ENCODE measurements at regions not wholly inside any gene's neighbourhood (a gene's known extent, or its start where the extent isn't known, plus 50 kb on each side); places are given as distances from the start of the nearest gene placed in this dataset.

GRCh38 chr10:6738112-6738768, 158.2 kb upstream of the PRKCQ start:
- TF ChIP-seq, protein P1, sequence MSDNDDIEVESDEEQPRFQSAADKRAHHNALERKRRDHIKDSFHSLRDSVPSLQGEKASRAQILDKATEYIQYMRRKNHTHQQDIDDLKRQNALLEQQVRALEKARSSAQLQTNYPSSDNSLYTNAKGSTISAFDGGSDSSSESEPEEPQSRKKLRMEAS (IDR thresholded peaks at IDR 0.05) = 0 out of 2 replicates have a peak, but pooled peaks have one; percentile 20
- TF ChIP-seq, protein P2, sequence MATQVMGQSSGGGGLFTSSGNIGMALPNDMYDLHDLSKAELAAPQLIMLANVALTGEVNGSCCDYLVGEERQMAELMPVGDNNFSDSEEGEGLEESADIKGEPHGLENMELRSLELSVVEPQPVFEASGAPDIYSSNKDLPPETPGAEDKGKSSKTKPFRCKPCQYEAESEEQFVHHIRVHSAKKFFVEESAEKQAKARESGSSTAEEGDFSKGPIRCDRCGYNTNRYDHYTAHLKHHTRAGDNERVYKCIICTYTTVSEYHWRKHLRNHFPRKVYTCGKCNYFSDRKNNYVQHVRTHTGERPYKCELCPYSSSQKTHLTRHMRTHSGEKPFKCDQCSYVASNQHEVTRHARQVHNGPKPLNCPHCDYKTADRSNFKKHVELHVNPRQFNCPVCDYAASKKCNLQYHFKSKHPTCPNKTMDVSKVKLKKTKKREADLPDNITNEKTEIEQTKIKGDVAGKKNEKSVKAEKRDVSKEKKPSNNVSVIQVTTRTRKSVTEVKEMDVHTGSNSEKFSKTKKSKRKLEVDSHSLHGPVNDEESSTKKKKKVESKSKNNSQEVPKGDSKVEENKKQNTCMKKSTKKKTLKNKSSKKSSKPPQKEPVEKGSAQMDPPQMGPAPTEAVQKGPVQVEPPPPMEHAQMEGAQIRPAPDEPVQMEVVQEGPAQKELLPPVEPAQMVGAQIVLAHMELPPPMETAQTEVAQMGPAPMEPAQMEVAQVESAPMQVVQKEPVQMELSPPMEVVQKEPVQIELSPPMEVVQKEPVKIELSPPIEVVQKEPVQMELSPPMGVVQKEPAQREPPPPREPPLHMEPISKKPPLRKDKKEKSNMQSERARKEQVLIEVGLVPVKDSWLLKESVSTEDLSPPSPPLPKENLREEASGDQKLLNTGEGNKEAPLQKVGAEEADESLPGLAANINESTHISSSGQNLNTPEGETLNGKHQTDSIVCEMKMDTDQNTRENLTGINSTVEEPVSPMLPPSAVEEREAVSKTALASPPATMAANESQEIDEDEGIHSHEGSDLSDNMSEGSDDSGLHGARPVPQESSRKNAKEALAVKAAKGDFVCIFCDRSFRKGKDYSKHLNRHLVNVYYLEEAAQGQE (IDR thresholded peaks at IDR 0.05; ENCODE audit: low read depth) = 0 out of 2 replicates have a peak, but pooled peaks have one; percentile 25
- TF ChIP-seq TEAD4 (IDR thresholded peaks at IDR 0.05) (no peak), TCF12 (IDR thresholded peaks at IDR 0.05; ENCODE audit: low read depth) (no peak), CEBPB (IDR thresholded peaks at IDR 0.05) (no peak), RAD21 (IDR thresholded peaks at IDR 0.05; ENCODE audit: low read depth) (no peak), ZBTB7A (IDR thresholded peaks at IDR 0.05; ENCODE audit: low read depth) (no peak), TAF1 (IDR thresholded peaks at IDR 0.05; ENCODE audit: low read depth) (no peak), YY1 (IDR thresholded peaks at IDR 0.05; ENCODE audit: low read depth) (no peak), NFIC (IDR thresholded peaks at IDR 0.05) (no peak), FOXM1 (IDR thresholded peaks at IDR 0.05; ENCODE audit: borderline replicate concordance, low read depth) (no peak)

All from Ishikawa (cell line).